Tibial nerve (tissue), 4 donors: ENCODE measurements at regions not wholly inside any gene's neighbourhood (a gene's known extent, or its start where the extent isn't known, plus 50 kb on each side); places are given as distances from the start of the nearest gene placed in this dataset.

ENCODE experiments used
- DNase-seq, 2 donors: peaks; one replicate each; pipeline ENCODE4 v3.0.0-alpha.2; 2019; ENCODE audit warnings: low spot score in 2 of 2
- H3K27ac ChIP-seq, 4 donors: fragments of 200-600 bp; sonication (generic) in 3 of 4; one replicate each; pipeline ENCODE4 v1.5.1; 2017 to 2019; ENCODE audit warnings: mild to moderate bottlenecking in 1 of 4
- H3K27me3 ChIP-seq, 2 donors: fragments of 200-600 bp; sonication (generic) in 1 of 2; one replicate each; pipeline versions ENCODE4 v1.5.1 to v1.6.0; 2017 to 2019
- H3K36me3 ChIP-seq, 3 donors: fragments of 200-600 bp; sonication (generic); one replicate each; pipeline ENCODE4 v1.5.1; 2018 to 2019
- H3K4me1 ChIP-seq, 4 donors: fragments of 200-600 bp; sonication (generic) in 3 of 4; one replicate each; pipeline ENCODE4 v1.5.1; 2017 to 2019
- H3K4me3 ChIP-seq, 4 donors: fragments of 200-600 bp; sonication (generic) in 3 of 4; one replicate each; pipeline ENCODE4 v1.5.1; 2017 to 2019; ENCODE audit warnings: mild to moderate bottlenecking in 1 of 4, moderate library complexity in 1 of 4
- H3K9me3 ChIP-seq, 4 donors: fragments of 200-600 bp; sonication (generic) in 3 of 4; one replicate each; pipeline ENCODE4 v1.5.1; 2017 to 2019
- EP300 ChIP-seq, 2 donors: sonication (generic); formaldehyde crosslinking; IDR thresholded peaks; one replicate each; pipeline ENCODE4 v1.6.1; 2017; ENCODE audit warnings: antibody characterized with exemption in 2 of 2, mild to moderate bottlenecking in 1 of 2
- POLR2A ChIP-seq, 2 donors: fragments of 450-650 bp; IDR thresholded peaks; one replicate each; pipeline ENCODE4 v1.6.1; 2017; ENCODE audit warnings: antibody characterized with exemption in 2 of 2, mild to moderate bottlenecking in 2 of 2, moderate library complexity in 2 of 2
- WGBS, 2 donors: methylation state at CpG; one replicate each; pipeline ENCODE4 v1.1.5; 2018; 5-methylcytosine and 5-hydroxymethylcytosine counted together
- TF ChIP-seq, protein P1 (sequence below), 5 experiments: fragments of 200-600 bp in 3 of 5; fragments of 450-650 bp in 2 of 5; sonication (generic) in 3 of 5; IDR thresholded peaks; one replicate each; pipeline ENCODE4 v1.5.1; 2016 to 2019; ENCODE audit warnings: antibody characterized with exemption in 5 of 5, mild to moderate bottlenecking in 3 of 5, moderate library complexity in 2 of 5

DNA sequence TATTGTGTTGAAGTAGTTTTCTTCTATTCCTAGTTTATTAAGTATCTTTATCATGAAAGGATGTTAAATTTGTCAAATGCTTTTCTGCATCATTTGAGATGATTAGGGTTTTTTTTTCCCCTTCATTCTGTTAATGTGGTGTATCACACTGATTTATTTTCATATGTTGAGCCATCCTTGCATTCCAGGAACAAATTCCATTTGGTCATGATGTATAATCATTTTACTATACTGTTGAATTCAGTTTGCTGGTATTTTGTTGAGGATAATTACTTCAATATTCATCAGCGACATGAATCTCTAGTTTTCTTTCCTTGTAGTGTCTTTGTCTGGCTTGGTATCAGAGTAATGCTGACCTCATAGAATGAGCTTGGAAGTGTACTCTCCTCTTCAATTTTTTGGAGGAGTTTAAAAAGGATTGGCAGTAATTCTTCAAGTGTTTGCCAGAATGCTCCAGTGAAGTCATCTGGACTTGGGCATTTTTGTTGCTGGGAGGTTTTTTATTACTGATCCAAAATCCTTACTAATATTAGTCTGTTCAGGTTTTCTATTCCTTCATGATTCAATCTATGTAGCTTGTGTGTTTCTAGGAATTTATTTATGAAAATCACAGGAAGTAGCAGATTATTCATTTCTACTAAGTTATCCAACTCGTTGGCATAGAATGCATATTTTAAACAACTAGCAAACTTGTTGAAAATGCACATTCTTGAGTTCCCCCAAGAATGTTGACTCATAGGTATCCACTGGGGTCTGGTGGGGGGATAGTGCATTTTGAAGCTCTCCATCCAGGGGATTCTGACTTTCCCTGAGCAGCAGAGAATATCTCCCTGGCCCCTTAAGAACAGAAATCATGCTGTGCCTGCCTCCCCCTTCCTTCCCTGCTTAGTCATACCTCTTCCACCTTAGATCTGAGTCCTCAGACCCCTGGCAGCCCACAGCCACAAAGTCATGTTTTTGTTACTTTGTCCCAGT lies 187.1 kb downstream of the BMP7 start:
- TF ChIP-seq, protein P1, sequence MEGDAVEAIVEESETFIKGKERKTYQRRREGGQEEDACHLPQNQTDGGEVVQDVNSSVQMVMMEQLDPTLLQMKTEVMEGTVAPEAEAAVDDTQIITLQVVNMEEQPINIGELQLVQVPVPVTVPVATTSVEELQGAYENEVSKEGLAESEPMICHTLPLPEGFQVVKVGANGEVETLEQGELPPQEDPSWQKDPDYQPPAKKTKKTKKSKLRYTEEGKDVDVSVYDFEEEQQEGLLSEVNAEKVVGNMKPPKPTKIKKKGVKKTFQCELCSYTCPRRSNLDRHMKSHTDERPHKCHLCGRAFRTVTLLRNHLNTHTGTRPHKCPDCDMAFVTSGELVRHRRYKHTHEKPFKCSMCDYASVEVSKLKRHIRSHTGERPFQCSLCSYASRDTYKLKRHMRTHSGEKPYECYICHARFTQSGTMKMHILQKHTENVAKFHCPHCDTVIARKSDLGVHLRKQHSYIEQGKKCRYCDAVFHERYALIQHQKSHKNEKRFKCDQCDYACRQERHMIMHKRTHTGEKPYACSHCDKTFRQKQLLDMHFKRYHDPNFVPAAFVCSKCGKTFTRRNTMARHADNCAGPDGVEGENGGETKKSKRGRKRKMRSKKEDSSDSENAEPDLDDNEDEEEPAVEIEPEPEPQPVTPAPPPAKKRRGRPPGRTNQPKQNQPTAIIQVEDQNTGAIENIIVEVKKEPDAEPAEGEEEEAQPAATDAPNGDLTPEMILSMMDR (IDR thresholded peaks at IDR 0.05): no peak
- TF ChIP-seq POLR2A (IDR thresholded peaks at IDR 0.05) (no peak), EP300 (IDR thresholded peaks at IDR 0.05) (no peak)
- 73 to 81% methylated on average over 2 of the region's 2 CpGs for WGBS, 2 donors
- peaks cover 0 to 42% (median 10%) of the 10 kb centered on the region in 4 donors for H3K9me3 ChIP-seq

GRCh38 chr20:57080796-57081195 lies 185.6 kb downstream of the BMP7 start:
- no peaks in the 10 kb centered on the region for H3K27me3 ChIP-seq
- H3K9me3 ChIP-seq: peaks cover 0 to 42% (median 10%) of the 10 kb centered on the region in 4 donors
- H3K27ac ChIP-seq: no peak overlapping the region
- TF ChIP-seq POLR2A (IDR thresholded peaks at IDR 0.05) (no peak), EP300 (IDR thresholded peaks at IDR 0.05) (no peak)
- TF ChIP-seq, protein P1 (IDR thresholded peaks at IDR 0.05): no peak
- no peak for DNase-seq
- no peak overlapping the region for H3K4me3 ChIP-seq
- no peaks in the 10 kb centered on the region for H3K4me1 ChIP-seq
- no peaks in the 10 kb centered on the region for H3K36me3 ChIP-seq

More for the DNA sequence above, 187.1 kb downstream of the BMP7 start:
- Histone ChIP-seq H3K4me1 (no peaks in the 10 kb centered on the region), H3K4me3 (no peak overlapping the region), H3K27me3 (no peaks in the 10 kb centered on the region), H3K27ac (no peak overlapping the region), H3K36me3 (no peaks in the 10 kb centered on the region)
- DNase-seq: no peak

DNA sequence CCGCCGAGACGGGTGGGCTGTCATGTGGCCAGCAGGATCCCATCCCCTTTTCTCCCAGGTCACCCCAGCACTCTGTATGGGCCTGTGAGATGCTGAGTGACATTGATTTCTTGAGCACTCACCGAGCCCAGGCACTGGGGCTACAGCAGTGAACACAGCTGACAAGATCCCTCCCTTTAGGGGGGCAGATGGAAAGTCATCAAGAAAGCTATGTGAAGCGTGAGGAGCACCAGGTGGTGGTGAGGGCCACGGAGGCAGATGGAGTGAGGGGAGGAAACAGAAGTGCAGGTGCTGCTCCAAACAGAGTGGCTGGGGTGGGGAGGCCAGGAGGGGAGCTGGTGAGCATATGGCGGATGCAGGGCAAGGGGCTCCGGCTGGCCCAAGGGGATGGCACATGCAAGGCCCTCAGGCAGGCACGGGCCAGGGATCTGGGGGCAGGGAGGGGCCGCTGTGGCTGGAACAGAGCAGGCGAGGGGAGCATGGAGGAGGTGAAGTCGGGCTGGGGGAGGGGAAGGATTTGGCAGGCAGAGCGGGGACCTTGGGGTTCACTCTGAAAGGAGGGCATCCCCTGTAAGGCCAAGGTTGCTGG lies 184.0 kb downstream of the BMP7 start:
- H3K4me3 ChIP-seq: no peak overlapping the region
- no peak overlapping the region for H3K27ac ChIP-seq
- TF ChIP-seq EP300 (IDR thresholded peaks at IDR 0.05): no peak
- TF ChIP-seq, protein P1 (IDR thresholded peaks at IDR 0.05): no peak
- TF ChIP-seq POLR2A (IDR thresholded peaks at IDR 0.05): no peak
- no peaks in the 10 kb centered on the region for H3K27me3 ChIP-seq
- no peaks in the 10 kb centered on the region for H3K4me1 ChIP-seq
- peaks cover 0 to 35% (median 10%) of the 10 kb centered on the region in 4 donors for H3K9me3 ChIP-seq
- no peak for DNase-seq
- H3K36me3 ChIP-seq: no peaks in the 10 kb centered on the region
- 72 to 75% methylated on average over 13 of the region's 13 CpGs for WGBS, 2 donors

GRCh38 chr20:57083072-57083471 lies 183.4 kb downstream of the BMP7 start:
- Histone ChIP-seq H3K27me3 (no peaks in the 10 kb centered on the region), H3K4me3 (no peak overlapping the region), H3K27ac (no peak overlapping the region), H3K9me3 (peaks cover 0 to 34% (median 6%) of the 10 kb centered on the region in 4 donors), H3K4me1 (no peaks in the 10 kb centered on the region), H3K36me3 (no peaks in the 10 kb centered on the region)
- WGBS, 2 donors: 78 to 89% methylated on average over 9 of the region's 9 CpGs
- no peak for DNase-seq
- TF ChIP-seq POLR2A (IDR thresholded peaks at IDR 0.05) (no peak), EP300 (IDR thresholded peaks at IDR 0.05) (no peak)
- TF ChIP-seq, protein P1 (IDR thresholded peaks at IDR 0.05): no peak

DNA sequence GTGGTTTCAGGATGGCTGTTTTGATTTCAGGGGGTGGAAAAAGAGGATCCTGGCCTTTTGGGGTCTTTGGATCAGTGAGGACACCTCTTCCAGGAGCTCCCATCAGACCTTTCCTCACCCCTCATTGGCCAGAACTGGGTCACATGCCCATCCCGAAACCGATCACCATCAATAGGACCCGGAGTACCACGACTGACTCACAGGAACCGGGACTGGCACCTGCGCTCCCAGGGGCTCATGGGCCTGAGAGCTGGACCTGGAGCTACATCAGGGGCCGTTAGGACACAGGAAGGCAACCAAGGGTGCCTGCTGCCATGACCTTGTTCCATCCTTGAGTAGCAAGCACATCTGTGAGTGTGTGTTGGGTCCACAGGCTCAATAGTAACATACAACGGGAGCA lies 180.4 kb downstream of the BMP7 start:
- DNase-seq: no peak
- Histone ChIP-seq H3K4me1 (peaks cover 0 to 4% (median 0%) of the 10 kb centered on the region in 4 donors), H3K9me3 (peaks cover 0 to 6% (median 0%) of the 10 kb centered on the region in 4 donors), H3K36me3 (no peaks in the 10 kb centered on the region), H3K27me3 (no peaks in the 10 kb centered on the region), H3K4me3 (no peak overlapping the region), H3K27ac (no peak overlapping the region)
- TF ChIP-seq POLR2A (IDR thresholded peaks at IDR 0.05): no peak
- TF ChIP-seq, protein P1 (IDR thresholded peaks at IDR 0.05): no peak
- TF ChIP-seq EP300 (IDR thresholded peaks at IDR 0.05): no peak
- 85 to 90% methylated on average over 4 to 8 of the region's 8 CpGs for WGBS, 2 donors
